ENCODE measurements at regions not wholly inside any gene's neighbourhood (a gene's known extent, or its start where the extent isn't known, plus 50 kb on each side); places are given as distances from the start of the nearest gene placed in this dataset.

- no peak for DNase-seq
- Histone ChIP-seq H3K4me1 (no peaks in the 10 kb centered on the region), H3K4me3 (no peak overlapping the region), H3K36me3 (no peaks in the 10 kb centered on the region), H3K9me3 (no peaks in the 10 kb centered on the region), H3K27ac (no peak overlapping the region), H3K27me3 (replicated peaks in 1 of 7) (no peaks in the 10 kb centered on the region)
- intact Hi-C loops (cut with DNase I; ENCODE audit: low total_unique reads) = no loop called here
- TF ChIP-seq CTCF (IDR thresholded peaks at IDR 0.05 in 8 of 11, conservative IDR thresholded peaks at IDR 0.05 in 3 of 11) = no peak
- TF ChIP-seq POLR2A (IDR thresholded peaks at IDR 0.05) = no peak
- no peak for TF ChIP-seq POLR2AphosphoS5 (IDR thresholded peaks at IDR 0.05)
- 41 to 49% (median 44%) methylated on average over 3 of the region's 3 CpGs for WGBS, 5 donors
These were observed 683.5 kb downstream of the TMEM182 start for GRCh38 chr2:103445347-103445746.

- intact Hi-C loops (cut with DNase I; ENCODE audit: low total_unique reads) = no loop called here
- no peaks in the 10 kb centered on the region for H3K27me3 ChIP-seq (replicated peaks in 1 of 7)
- H3K4me3 ChIP-seq = no peak overlapping the region
- no peaks in the 10 kb centered on the region for H3K4me1 ChIP-seq
- no peak overlapping the region for H3K27ac ChIP-seq
- no peaks in the 10 kb centered on the region for H3K9me3 ChIP-seq
- no peak for TF ChIP-seq POLR2AphosphoS5 (IDR thresholded peaks at IDR 0.05)
- TF ChIP-seq POLR2A (IDR thresholded peaks at IDR 0.05) = no peak
- no peak for TF ChIP-seq CTCF (IDR thresholded peaks at IDR 0.05 in 8 of 11, conservative IDR thresholded peaks at IDR 0.05 in 3 of 11)
- WGBS, 5 donors = 39 to 58% (median 53%) methylated on average over 4 of the region's 4 CpGs
- DNase-seq = no peak
- H3K36me3 ChIP-seq = no peaks in the 10 kb centered on the region
These were observed 686.7 kb downstream of the TMEM182 start for GRCh38 chr2:103448495-103448894.

GRCh38 chr2:103451283-103451682, 689.5 kb downstream of the TMEM182 start:
- H3K4me3 ChIP-seq = no peak overlapping the region
- H3K27me3 ChIP-seq (replicated peaks in 1 of 7) = no peaks in the 10 kb centered on the region
- H3K27ac ChIP-seq = no peak overlapping the region
- intact Hi-C loops (cut with DNase I; ENCODE audit: low total_unique reads) = no loop called here
- H3K4me1 ChIP-seq = no peaks in the 10 kb centered on the region
- DNase-seq = no peak
- no peak for TF ChIP-seq POLR2A (IDR thresholded peaks at IDR 0.05)
- TF ChIP-seq CTCF (IDR thresholded peaks at IDR 0.05 in 8 of 11, conservative IDR thresholded peaks at IDR 0.05 in 3 of 11) = no peak
- no peak for TF ChIP-seq POLR2AphosphoS5 (IDR thresholded peaks at IDR 0.05)
- WGBS, 5 donors = 75 to 93% (median 87%) methylated on average over 1 of the region's 1 CpG
- H3K9me3 ChIP-seq = no peaks in the 10 kb centered on the region
- H3K36me3 ChIP-seq = no peaks in the 10 kb centered on the region

- 31 to 47% (median 39%) methylated on average over 2 of the region's 2 CpGs for WGBS, 5 donors
- intact Hi-C loops (cut with DNase I; ENCODE audit: low total_unique reads) = no loop called here
These were observed 697.5 kb downstream of the TMEM182 start for GRCh38 chr2:103459283-103459682.

More at GRCh38 chr2:103459283-103459682, 697.5 kb downstream of the TMEM182 start:
- DNase-seq = no peak
- peaks cover 0 to 7% (median 0%) of the 10 kb centered on the region in 8 donors for H3K9me3 ChIP-seq
- H3K36me3 ChIP-seq = no peaks in the 10 kb centered on the region
- no peak for TF ChIP-seq CTCF (IDR thresholded peaks at IDR 0.05 in 8 of 11, conservative IDR thresholded peaks at IDR 0.05 in 3 of 11)
- no peak for TF ChIP-seq POLR2A (IDR thresholded peaks at IDR 0.05)
- no peak for TF ChIP-seq POLR2AphosphoS5 (IDR thresholded peaks at IDR 0.05)
- H3K4me1 ChIP-seq = no peaks in the 10 kb centered on the region
- H3K4me3 ChIP-seq = no peak overlapping the region
- no peak overlapping the region for H3K27ac ChIP-seq
- no peaks in the 10 kb centered on the region for H3K27me3 ChIP-seq (replicated peaks in 1 of 7)
